ENCODE measurements at regions not wholly inside any gene's neighbourhood (a gene's known extent, or its start where the extent isn't known, plus 50 kb on each side); places are given as distances from the start of the nearest gene placed in this dataset.

DNA sequence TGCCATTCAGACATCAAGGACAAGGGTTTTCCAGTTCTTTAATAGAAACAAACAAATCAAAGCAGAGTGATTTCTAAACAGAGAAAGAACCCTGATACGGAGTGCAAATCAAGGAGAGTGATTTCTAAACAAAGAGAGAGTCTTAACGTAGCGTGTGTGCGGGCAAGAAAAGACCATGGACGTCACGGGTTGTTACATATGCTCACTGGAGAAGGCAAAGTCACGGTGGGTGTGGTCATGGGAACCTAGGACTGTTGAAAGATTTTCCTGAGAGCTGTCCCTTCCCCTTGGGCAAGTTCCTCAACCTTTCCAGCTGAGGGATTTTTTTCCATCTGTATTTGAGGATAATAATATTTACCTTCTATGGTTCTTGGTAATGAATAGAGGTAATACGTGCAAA, 95.0 kb upstream of the SLC34A2 start:
- TF ChIP-seq, protein P1, sequence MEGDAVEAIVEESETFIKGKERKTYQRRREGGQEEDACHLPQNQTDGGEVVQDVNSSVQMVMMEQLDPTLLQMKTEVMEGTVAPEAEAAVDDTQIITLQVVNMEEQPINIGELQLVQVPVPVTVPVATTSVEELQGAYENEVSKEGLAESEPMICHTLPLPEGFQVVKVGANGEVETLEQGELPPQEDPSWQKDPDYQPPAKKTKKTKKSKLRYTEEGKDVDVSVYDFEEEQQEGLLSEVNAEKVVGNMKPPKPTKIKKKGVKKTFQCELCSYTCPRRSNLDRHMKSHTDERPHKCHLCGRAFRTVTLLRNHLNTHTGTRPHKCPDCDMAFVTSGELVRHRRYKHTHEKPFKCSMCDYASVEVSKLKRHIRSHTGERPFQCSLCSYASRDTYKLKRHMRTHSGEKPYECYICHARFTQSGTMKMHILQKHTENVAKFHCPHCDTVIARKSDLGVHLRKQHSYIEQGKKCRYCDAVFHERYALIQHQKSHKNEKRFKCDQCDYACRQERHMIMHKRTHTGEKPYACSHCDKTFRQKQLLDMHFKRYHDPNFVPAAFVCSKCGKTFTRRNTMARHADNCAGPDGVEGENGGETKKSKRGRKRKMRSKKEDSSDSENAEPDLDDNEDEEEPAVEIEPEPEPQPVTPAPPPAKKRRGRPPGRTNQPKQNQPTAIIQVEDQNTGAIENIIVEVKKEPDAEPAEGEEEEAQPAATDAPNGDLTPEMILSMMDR (IDR thresholded peaks at IDR 0.05; ENCODE audit: low read depth, low read length, poor library complexity, severe bottlenecking), result no peak
- TF ChIP-seq EZH2phosphoT487 (IDR thresholded peaks at IDR 0.05; ENCODE audit: borderline replicate concordance, low read length), result no peak
